Peyer's patch (tissue), 4 donors: ENCODE measurements at regions not wholly inside any gene's neighbourhood (a gene's known extent, or its start where the extent isn't known, plus 50 kb on each side); places are given as distances from the start of the nearest gene placed in this dataset.

ENCODE experiments used
- POLR2A ChIP-seq, 2 donors: fragments of 450-650 bp; IDR thresholded peaks; one replicate each; pipeline ENCODE4 v1.5.1; 2017; ENCODE audit warnings: antibody characterized with exemption in 2 of 2, mild to moderate bottlenecking in 2 of 2, moderate library complexity in 2 of 2
- TF ChIP-seq, protein P1 (sequence below), 6 experiments: fragments of 450-650 bp in 4 of 6; fragments of 200-600 bp in 2 of 6; sonication (generic) in 1 of 6; IDR thresholded peaks; one replicate each; pipeline ENCODE4 v1.5.1; 2017 to 2019; ENCODE audit warnings: antibody characterized with exemption in 6 of 6, mild to moderate bottlenecking in 3 of 6, moderate library complexity in 1 of 6

DNA sequence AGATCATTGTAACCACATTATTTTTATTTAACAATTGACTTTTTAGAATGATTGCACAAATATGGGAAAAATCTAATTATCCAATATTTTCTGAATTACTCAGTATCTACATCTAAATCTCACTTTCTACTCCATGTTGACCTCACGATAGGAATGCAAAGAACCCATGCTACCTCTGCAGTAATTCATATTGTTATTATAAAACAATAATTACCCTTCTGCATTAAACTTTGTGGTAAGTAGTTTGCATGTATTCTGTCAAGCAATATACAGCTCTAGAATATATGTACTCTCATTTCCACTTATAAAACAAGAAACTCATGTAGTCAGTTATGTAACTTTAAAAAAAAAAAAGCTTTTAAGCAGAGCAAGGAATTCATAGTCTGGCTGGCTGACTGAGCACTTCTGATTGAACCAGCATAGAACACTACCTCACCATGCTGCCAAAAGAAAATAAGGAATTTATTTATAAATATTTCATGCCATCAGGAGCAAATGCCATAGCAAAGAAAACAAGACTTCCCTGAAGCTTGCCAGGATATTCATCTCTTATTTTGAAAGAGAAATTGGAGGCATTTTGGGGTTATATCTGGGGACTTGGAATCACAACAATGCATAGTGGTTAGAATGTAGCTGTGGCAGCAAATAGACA lies 895.7 kb downstream of the XPNPEP1 start:
- TF ChIP-seq, protein P1, sequence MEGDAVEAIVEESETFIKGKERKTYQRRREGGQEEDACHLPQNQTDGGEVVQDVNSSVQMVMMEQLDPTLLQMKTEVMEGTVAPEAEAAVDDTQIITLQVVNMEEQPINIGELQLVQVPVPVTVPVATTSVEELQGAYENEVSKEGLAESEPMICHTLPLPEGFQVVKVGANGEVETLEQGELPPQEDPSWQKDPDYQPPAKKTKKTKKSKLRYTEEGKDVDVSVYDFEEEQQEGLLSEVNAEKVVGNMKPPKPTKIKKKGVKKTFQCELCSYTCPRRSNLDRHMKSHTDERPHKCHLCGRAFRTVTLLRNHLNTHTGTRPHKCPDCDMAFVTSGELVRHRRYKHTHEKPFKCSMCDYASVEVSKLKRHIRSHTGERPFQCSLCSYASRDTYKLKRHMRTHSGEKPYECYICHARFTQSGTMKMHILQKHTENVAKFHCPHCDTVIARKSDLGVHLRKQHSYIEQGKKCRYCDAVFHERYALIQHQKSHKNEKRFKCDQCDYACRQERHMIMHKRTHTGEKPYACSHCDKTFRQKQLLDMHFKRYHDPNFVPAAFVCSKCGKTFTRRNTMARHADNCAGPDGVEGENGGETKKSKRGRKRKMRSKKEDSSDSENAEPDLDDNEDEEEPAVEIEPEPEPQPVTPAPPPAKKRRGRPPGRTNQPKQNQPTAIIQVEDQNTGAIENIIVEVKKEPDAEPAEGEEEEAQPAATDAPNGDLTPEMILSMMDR (IDR thresholded peaks at IDR 0.05): no peak
- TF ChIP-seq POLR2A (IDR thresholded peaks at IDR 0.05): no peak
